K562 (cell line): ENCODE measurements at regions not wholly inside any gene's neighbourhood (a gene's known extent, or its start where the extent isn't known, plus 50 kb on each side); places are given as distances from the start of the nearest gene placed in this dataset.

Experiments
- ATAC-seq: fragments of 200-7000 bp; cut with Tn5 transposase; 3 replicates; pipeline ENCODE4 v1.9.1; 2020; ENCODE audit warnings: moderate library complexity
- BruUV-seq: library from RNA; stranded (reverse); fragments of 400-500 nt; replicated peaks from 2 replicates; lab custom pipeline; 2021; lab: Mats Ljungman, UMichigan
- CTCF ChIA-PET: fragments of 300-600 bp; formaldehyde crosslinking; extraction: SDS; loops from one replicate; lab custom pipeline; 2021; ENCODE audit warnings: low intra/inter-chr PET ratio; lab: Yijun Ruan, JAX
- POLR2A ChIA-PET: fragments of 300-600, 350-650 bp; sonication (Branson Sonifier 250); formaldehyde crosslinking; extraction: SDS; loops from one replicate; lab custom pipeline; 2021; ENCODE audit warnings: antibody characterized with exemption, inconsistent platforms; lab: Yijun Ruan, JAX
- DNase-seq, 4 experiments: peaks; one replicate each; pipeline versions ENCODE4 v3.0.0 to v3.0.0-alpha.2; 2011 to 2018; ENCODE audit warnings: low spot score in 3 of 4, mixed read lengths in 3 of 4; ENCODE audit errors: extremely low read depth in 1 of 4
- FAIRE-seq: peaks from 2 replicates; lab custom pipeline; 2011; peaks lifted over from hg19 to GRCh38; lab: Jason Lieb, UNC
- H2AFZ ChIP-seq: 2 replicates; pipeline ENCODE4 v1.6.0; 2011; ENCODE audit warnings: low read depth, low read length, control low read depth, inconsistent platforms
- H3K27ac ChIP-seq: fragments of 200-600 bp; 3 replicates; pipeline ENCODE4 v1.8.0; 2011; ENCODE audit warnings: low read depth, mild to moderate bottlenecking, control low read depth, inconsistent platforms, low read length, moderate library complexity, mixed read lengths; ENCODE audit errors: extremely low read depth
- H3K27me3 ChIP-seq, 2 experiments: fragments of 300-600 bp in 1 of 2; 2 replicates in 1 of 2; 3 replicates in 1 of 2; pipeline versions ENCODE4 v1.6.0 to v1.8.0; 2011; ENCODE audit warnings: inconsistent platforms in 2 of 2, low read length in 2 of 2, mild to moderate bottlenecking in 1 of 2, mixed read lengths in 1 of 2, moderate library complexity in 1 of 2; ENCODE audit not compliant: control insufficient read depth in 2 of 2, insufficient read depth in 2 of 2
- H3K36me3 ChIP-seq: fragments of 300-600 bp; 3 replicates; pipeline ENCODE4 v1.8.0; 2011; ENCODE audit warnings: mild to moderate bottlenecking, low read length, inconsistent platforms; ENCODE audit not compliant: control insufficient read depth, insufficient read depth
- H3K4me1 ChIP-seq, 2 experiments: fragments of 200-600 bp in 1 of 2; replicated peaks in 1 of 2; 2 replicates in 1 of 2; 3 replicates in 1 of 2; pipeline versions ENCODE4 v1.5.1 to v1.8.0; 2011; ENCODE audit warnings: inconsistent platforms in 2 of 2, low read length in 2 of 2, mild to moderate bottlenecking in 1 of 2, mixed read lengths in 1 of 2, moderate library complexity in 1 of 2; ENCODE audit not compliant: control insufficient read depth in 2 of 2, insufficient read depth in 2 of 2
- H3K4me2 ChIP-seq: 2 replicates; pipeline ENCODE4 v1.6.1; 2011; ENCODE audit warnings: low read length, control low read depth, inconsistent platforms, mixed read lengths; ENCODE audit not compliant: insufficient read depth
- H3K4me3 ChIP-seq: fragments of 200-600 bp; sonication (generic), shearing (Covaris generic); 2 replicates; pipeline ENCODE4 v1.5.1; 2016; ENCODE audit warnings: control low read depth, inconsistent platforms
- H3K79me2 ChIP-seq: fragments of 200-600 bp; 3 replicates; pipeline ENCODE4 v1.8.0; 2011; ENCODE audit warnings: low read length, inconsistent platforms; ENCODE audit not compliant: control insufficient read depth, insufficient read depth
- H3K9ac ChIP-seq, 2 experiments: 2 replicates each; pipeline versions ENCODE4 v1.6.0 to v1.6.1; 2011; ENCODE audit warnings: low read depth in 2 of 2, low read length in 2 of 2, control low read depth in 1 of 2, inconsistent platforms in 1 of 2, mild to moderate bottlenecking in 1 of 2, mixed read lengths in 1 of 2; ENCODE audit not compliant: insufficient read depth in 1 of 2
- H3K9me1 ChIP-seq: one replicate; pipeline ENCODE4 v1.6.0; 2011; ENCODE audit warnings: inconsistent platforms, mild to moderate bottlenecking, low read length, moderate library complexity; ENCODE audit not compliant: control insufficient read depth, insufficient read depth
- H3K9me3 ChIP-seq: replicated peaks from 2 replicates; pipeline ENCODE4 v1.5.1; 2011; ENCODE audit warnings: low read depth, low read length, inconsistent platforms; ENCODE audit not compliant: control insufficient read depth, insufficient read depth
- H4K20me1 ChIP-seq: replicated peaks from 2 replicates; pipeline ENCODE4 v1.6.1; 2011; ENCODE audit warnings: low read length, inconsistent platforms, mixed read lengths; ENCODE audit not compliant: control insufficient read depth, insufficient read depth
- ATF7 ChIP-seq: fragments of 450-650 bp; IDR thresholded peaks from 2 replicates; pipeline ENCODE4 v1.7.1; 2014; ENCODE audit warnings: mild to moderate bottlenecking, moderate library complexity
- CXXC5 ChIP-seq: fragments of 250-450 bp; sonication (Bioruptor Pico); IDR thresholded peaks from 2 replicates; pipeline ENCODE4 v1.8.0; 2022; ENCODE audit warnings: inconsistent platforms, mild to moderate bottlenecking, moderate library complexity
- HNRNPH1 ChIP-seq: fragments of 200-400 bp; formaldehyde crosslinking; optimal IDR thresholded peaks from 2 replicates; pipeline ENCODE3; 2017; ENCODE audit warnings: low read depth, mild to moderate bottlenecking, low read length, moderate library complexity
- HNRNPL ChIP-seq: fragments of 200-400 bp; formaldehyde crosslinking; IDR thresholded peaks from 2 replicates; pipeline ENCODE4 v1.6.1; 2017; ENCODE audit warnings: low read depth, mild to moderate bottlenecking, low read length
- NFATC3 ChIP-seq: fragments of 450-650 bp; IDR thresholded peaks from 2 replicates; pipeline ENCODE4 v1.6.1; 2017; ENCODE audit warnings: mild to moderate bottlenecking
- SMARCA4 ChIP-seq: fragments of 450-650 bp; IDR thresholded peaks from 2 replicates; pipeline ENCODE4 v1.6.1; 2016
- ZBTB17 ChIP-seq: fragments of 450-650 bp; formaldehyde crosslinking; IDR thresholded peaks from 2 replicates; pipeline ENCODE4 v1.4.0; 2020; ENCODE audit warnings: mild to moderate bottlenecking
- ZNF12 ChIP-seq: sonication (generic); formaldehyde crosslinking; IDR thresholded peaks from 2 replicates; pipeline ENCODE4 v1.4.0; 2020; ENCODE audit warnings: mild to moderate bottlenecking, missing genetic modification reagents
- ZNF785 ChIP-seq: fragments of 250-450 bp; sonication (Bioruptor Pico); IDR thresholded peaks from 2 replicates; pipeline ENCODE4 v1.4.0; 2020; ENCODE audit warnings: mild to moderate bottlenecking
- WGBS: fragments of 100-300 bp; shearing (Covaris generic); methylation state at CpG from one replicate; pipeline ENCODE4 v1.1.6; 2016; ENCODE audit warnings: low coverage, mixed read lengths; ENCODE audit not compliant: insufficient coverage; ENCODE audit errors: missing lambda C conversion rate; 5-methylcytosine and 5-hydroxymethylcytosine counted together
- in situ Hi-C: fragments of 300-500 bp; cut with MboI; formaldehyde crosslinking; loops from 4 replicates; pipeline ENCODE4 v1.15.0; 2018; ENCODE audit warnings: inconsistent platforms, mixed read lengths
- intact Hi-C: fragments of 100-400 bp; cut with micrococcal nuclease; formaldehyde crosslinking; loops from 2 replicates; pipeline ENCODE4 v1.14.2; 2022
- TF ChIP-seq, protein P1 (sequence below): fragments of 250-450 bp; sonication (Bioruptor Pico); IDR thresholded peaks from 2 replicates; pipeline ENCODE4 v1.4.0; 2020

DNA sequence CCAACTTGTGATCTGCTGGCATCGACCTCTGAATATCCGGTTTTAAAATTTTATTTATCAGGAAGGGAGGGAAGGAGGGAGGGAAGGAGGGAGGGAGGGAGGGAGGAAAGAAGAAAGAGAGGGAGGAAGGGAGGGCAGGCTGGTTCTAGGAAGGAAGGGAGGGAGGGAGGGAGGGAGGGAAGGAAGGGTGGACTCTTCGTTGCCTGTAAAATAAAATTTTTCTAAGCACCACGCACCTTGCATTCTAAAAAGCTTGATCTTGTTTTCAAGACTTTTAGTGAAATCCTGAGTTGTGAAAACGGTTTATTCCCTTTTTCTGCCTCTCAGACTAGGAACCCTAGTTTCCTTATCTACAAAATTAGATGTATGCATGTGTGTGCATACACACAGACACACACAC lies 101.7 kb upstream of the RAP2B start:
- 4% methylated on average over 3 of the region's 5 CpGs for WGBS
- FAIRE-seq: no peak
- H3K27me3 ChIP-seq: no peaks in the 10 kb centered on the region
- H3K79me2 ChIP-seq: no peaks in the 10 kb centered on the region
- peak in 1 of 4 experiments; percentile 51 for DNase-seq
- H3K4me2 ChIP-seq: no peak overlapping the region
- peaks cover 6 to 17% of the 10 kb centered on the region in 2 experiments; a peak in 3 of 5 replicates for H3K4me1 ChIP-seq
- BruUV-seq: no TSS peak
- POLR2A ChIA-PET: interaction anchor here (1.7 kb wide), 1 partner anchor 13 kb away, joined by 3 read pairs; no protein-coding TSS in a partner anchor
- H3K36me3 ChIP-seq: no peaks in the 10 kb centered on the region
- H3K27ac ChIP-seq: peak overlapping the region; percentile 41; the same call in 2 of the 3 replicates
- H2AFZ ChIP-seq: peak overlapping the region; percentile 82
- in situ Hi-C loops: no loop called here
- no peaks in the 10 kb centered on the region for H4K20me1 ChIP-seq
- no peak overlapping the region for H3K4me3 ChIP-seq
- ATAC-seq: peak; percentile 13; the same call in 2 of the 3 replicates
- intact Hi-C loops: no loop called here
- TF ChIP-seq ZNF785 (CRISPR knock-in tag) (no peak), HNRNPL (no peak), NFATC3 (no peak), SMARCA4 (no peak), CXXC5 (no peak), HNRNPH1 (no peak), ZBTB17 (CRISPR knock-in tag) (no peak), ZNF12 (no peak), ATF7 (no peak)
- TF ChIP-seq, protein P1, sequence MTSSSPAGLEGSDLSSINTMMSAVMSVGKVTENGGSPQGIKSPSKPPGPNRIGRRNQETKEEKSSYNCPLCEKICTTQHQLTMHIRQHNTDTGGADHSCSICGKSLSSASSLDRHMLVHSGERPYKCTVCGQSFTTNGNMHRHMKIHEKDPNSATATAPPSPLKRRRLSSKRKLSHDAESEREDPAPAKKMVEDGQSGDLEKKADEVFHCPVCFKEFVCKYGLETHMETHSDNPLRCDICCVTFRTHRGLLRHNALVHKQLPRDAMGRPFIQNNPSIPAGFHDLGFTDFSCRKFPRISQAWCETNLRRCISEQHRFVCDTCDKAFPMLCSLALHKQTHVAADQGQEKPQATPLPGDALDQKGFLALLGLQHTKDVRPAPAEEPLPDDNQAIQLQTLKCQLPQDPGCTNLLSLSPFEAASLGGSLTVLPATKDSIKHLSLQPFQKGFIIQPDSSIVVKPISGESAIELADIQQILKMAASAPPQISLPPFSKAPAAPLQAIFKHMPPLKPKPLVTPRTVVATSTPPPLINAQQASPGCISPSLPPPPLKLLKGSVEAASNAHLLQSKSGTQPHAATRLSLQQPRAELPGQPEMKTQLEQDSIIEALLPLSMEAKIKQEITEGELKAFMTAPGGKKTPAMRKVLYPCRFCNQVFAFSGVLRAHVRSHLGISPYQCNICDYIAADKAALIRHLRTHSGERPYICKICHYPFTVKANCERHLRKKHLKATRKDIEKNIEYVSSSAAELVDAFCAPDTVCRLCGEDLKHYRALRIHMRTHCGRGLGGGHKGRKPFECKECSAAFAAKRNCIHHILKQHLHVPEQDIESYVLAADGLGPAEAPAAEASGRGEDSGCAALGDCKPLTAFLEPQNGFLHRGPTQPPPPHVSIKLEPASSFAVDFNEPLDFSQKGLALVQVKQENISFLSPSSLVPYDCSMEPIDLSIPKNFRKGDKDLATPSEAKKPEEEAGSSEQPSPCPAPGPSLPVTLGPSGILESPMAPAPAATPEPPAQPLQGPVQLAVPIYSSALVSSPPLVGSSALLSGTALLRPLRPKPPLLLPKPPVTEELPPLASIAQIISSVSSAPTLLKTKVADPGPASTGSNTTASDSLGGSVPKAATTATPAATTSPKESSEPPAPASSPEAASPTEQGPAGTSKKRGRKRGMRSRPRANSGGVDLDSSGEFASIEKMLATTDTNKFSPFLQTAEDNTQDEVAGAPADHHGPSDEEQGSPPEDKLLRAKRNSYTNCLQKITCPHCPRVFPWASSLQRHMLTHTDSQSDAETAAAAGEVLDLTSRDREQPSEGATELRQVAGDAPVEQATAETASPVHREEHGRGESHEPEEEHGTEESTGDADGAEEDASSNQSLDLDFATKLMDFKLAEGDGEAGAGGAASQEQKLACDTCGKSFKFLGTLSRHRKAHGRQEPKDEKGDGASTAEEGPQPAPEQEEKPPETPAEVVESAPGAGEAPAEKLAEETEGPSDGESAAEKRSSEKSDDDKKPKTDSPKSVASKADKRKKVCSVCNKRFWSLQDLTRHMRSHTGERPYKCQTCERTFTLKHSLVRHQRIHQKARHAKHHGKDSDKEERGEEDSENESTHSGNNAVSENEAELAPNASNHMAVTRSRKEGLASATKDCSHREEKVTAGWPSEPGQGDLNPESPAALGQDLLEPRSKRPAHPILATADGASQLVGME (CRISPR knock-in tag): no peak
- H3K9ac ChIP-seq: no peak overlapping the region; a peak in 1 of 4 replicates
- no peaks in the 10 kb centered on the region for H3K9me1 ChIP-seq
- CTCF ChIA-PET: no interaction called here
- H3K9me3 ChIP-seq: 0 out of 2 replicates have a peak, but pooled peaks cover 3% of the 10 kb centered on the region
